Hematopoietic multipotent progenitor cell treated with erythropoietin and hydrocortisone succinate and interleukin-3 and kit ligand, for 4 days (in vitro differentiated cells): ENCODE measurements at regions not wholly inside any gene's neighbourhood (a gene's known extent, or its start where the extent isn't known, plus 50 kb on each side); places are given as distances from the start of the nearest gene placed in this dataset.
A peak's percentile ranks its signal among the peaks of the same experiment; 100 is the strongest.

Experiments used
- DNase-seq: peaks from one replicate; pipeline ENCODE4 v3.0.0-alpha.2; 2015

- no peak for DNase-seq
Measured at GRCh38 chr2:42886921-42887320, 94.5 kb upstream of the HAAO start.

DNA sequence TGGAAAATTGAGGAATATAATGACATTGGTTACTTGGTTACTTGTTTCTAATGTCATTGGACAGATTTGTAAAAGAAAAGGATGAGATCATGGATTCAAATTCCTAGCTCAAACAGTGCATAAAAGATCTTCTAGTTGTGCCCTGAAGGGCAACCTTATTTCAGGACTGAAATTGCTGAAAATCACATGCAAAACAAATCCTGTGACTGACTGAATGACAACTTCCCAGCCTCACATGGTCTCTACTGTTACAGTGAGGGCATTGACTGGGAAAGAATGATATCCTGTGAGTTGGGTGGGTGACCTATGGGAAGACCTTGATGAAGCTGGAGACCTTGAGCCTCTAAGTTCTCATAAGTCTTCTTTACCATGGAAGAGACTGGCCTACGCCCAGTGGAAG, 90.4 kb upstream of the HAAO start:
- no peak for DNase-seq

DNA sequence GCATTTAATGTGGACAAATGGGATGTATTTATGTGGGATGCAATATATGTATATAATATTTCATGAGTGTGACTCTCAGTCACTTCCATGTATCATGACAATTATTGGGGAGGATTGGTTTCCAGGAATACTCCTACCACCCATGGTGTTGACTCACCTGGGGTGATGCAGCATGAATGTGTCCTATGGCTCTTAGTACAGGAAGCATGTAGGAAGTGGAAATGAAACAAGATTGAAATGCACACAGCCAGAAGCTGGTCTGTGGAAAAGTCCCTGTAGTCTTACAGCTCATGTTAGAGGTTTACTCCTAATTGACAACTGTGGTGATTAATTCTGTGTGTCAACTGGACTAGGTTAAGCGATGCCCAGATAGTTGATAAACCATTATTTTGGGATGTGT, 89.3 kb upstream of the HAAO start:
- DNase-seq: no peak

DNA sequence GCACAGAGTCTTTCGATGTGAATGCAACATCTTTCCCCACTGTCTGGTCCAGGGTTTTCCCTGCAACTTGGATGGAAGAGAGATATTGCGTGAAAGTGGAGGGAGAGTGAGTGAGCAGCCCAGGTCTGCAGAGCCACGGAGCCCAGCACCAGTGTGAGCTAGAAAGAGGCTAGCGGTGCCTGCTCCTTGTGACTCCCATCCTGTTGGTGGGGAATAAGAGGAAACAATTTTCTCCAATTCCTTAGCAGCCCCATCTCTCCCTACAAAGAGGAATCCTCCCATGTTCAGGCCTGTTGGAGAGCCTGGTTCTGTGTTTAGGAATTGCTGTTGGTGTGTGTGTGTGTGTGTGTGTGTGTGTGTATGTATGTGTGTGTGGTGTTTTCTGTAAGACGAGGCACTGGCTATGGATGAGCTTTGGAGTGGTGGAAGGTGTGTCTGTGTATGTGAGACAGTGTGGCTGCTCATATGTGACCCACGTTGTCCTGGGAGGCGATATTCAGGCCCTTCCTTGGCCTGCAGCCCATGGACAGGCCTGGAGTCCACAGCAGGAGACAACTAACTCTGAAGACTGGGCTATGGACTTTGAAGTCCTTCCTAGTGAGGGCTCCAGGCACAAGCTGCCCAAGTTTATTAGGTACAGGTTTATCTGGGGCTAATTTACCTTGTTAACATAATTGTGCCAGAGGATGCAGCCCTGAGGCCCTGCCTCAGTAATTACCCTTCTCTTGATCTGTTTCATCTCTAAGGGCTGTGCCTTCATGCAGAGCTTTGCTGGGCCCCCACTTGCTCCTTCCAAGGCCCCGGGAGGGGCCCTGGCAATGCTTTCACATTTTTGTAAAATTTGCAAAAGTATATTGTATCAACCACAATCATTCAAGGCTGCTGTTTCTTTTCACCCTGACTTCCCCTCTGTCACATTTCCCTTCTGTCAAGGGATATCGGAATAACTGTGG, 88.6 kb upstream of the HAAO start:
- DNase-seq: no peak

- no peak for DNase-seq
Measured at GRCh38 chr2:42879913-42880737, 87.7 kb upstream of the HAAO start.

GRCh38 chr2:42879121-42879705, 86.8 kb upstream of the HAAO start:
- no peak for DNase-seq

- no peak for DNase-seq
Measured at GRCh38 chr2:42878581-42878980, 86.2 kb upstream of the HAAO start.

DNA sequence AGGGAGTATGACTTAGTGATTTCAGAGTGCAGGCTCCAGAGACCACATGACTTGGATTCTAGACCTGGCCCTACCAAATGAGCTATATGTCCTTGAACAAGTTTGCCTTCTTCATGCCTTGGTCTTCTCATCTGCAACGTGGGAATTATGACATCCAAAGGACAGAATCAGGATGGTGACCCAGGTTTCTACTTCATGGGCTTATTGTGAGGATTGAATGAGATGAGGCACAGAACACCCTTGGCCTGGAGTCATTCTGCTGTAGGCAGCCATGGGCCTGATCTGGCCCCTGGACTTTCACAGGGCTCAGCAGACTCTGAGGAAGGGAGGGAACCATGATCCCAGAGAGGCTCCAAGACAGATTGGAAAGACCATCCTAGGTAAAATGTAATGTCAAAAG, 85.6 kb upstream of the HAAO start:
- no peak for DNase-seq

DNA sequence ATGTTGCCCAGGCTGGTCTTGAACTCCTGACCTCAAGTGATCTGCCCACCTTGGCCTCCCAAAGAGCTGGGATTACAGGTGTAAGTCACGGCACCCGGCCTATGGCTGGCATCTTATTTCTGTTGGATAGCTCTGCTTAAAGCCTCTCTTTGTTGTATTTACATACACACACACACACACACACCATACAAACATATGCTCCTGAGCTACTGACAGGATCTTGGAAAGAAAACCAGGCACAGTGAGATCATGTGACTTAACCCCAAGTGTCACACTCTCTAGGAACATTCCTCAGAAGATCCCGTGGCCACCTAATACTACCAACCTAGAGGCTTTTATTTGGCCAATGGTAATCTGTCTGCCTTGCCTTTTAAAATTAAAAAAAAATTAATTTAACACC, 85.1 kb upstream of the HAAO start:
- DNase-seq: no peak

GRCh38 chr2:42876326-42876751, 84.0 kb upstream of the HAAO start:
- DNase-seq: no peak

DNA sequence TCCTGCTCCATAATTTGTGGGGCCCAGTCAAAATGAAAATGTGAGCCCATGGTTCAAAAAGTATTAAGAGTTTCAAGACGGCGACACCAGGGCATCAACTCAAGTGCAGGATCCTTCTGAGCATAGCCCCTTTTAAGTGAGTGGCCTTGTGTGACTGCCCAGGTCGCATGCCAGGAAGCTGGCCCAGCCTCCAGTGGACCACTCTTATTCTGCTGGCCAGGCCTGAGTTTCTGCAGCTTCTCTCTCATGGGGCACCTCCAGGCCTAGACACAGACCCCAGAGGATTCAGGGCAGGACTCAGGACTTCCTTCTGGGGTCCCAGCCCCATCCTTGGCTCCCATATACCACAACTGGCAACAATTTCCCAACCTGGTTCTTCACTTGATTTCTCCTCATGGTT, 83.5 kb upstream of the HAAO start:
- no peak for DNase-seq

GRCh38 chr2:42874949-42875801, 82.8 kb upstream of the HAAO start:
- no peak for DNase-seq

GRCh38 chr2:42872721-42873120, 80.3 kb upstream of the HAAO start:
- DNase-seq: peak; percentile 28

- no peak for DNase-seq
Measured at GRCh38 chr2:42871372-42871771, 79.0 kb upstream of the HAAO start.

GRCh38 chr2:42868874-42869273, 76.5 kb upstream of the HAAO start:
- peak; percentile 57 for DNase-seq

- DNase-seq: no peak
Measured at GRCh38 chr2:42868096-42868495, 75.7 kb upstream of the HAAO start.

DNA sequence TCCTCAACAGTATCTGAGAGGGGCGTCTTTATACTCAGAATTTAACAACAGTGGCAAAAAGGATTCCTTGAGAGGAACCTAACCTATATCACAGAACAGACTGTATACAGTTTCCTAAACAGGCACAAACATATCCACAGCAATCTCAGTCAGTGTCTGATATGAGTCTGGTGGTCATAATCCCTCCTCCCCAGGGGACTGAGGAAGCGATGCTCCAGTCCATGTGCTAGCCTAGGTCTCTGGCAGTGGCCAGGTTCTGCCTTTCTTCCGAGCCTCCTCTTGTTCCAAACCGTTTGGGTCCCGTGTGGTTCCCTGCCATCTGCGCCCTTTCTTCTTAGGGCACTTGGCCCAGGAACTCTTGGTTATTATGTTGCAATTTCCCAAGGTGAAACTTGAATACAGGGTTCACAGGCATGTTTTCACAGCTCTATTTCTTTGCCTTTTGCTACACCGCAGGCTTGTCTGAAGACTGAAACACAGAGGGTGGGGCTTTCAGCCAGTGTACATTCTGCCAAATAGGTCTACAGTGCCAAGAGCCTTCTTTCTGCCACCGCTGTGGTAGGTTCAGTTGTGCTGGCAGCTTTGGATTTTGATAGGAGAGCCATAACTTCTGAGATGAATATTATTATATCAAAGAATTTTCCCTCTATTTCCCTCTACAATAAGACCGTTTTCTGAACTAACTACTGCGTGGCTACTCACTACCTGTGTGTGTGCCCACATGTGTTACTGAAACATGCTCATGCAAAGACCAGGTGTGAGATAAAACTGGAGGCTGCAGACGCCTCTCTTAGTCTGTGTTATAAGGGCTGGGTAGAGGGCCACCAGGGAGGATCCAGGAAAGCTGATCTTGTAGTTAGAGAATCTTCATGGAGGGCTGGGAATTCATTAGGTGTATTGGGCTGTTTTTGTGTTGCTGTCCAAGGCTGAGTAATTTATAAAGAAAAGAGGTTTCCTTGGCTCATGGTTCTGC, 75.0 kb upstream of the HAAO start:
- no peak for DNase-seq

DNA sequence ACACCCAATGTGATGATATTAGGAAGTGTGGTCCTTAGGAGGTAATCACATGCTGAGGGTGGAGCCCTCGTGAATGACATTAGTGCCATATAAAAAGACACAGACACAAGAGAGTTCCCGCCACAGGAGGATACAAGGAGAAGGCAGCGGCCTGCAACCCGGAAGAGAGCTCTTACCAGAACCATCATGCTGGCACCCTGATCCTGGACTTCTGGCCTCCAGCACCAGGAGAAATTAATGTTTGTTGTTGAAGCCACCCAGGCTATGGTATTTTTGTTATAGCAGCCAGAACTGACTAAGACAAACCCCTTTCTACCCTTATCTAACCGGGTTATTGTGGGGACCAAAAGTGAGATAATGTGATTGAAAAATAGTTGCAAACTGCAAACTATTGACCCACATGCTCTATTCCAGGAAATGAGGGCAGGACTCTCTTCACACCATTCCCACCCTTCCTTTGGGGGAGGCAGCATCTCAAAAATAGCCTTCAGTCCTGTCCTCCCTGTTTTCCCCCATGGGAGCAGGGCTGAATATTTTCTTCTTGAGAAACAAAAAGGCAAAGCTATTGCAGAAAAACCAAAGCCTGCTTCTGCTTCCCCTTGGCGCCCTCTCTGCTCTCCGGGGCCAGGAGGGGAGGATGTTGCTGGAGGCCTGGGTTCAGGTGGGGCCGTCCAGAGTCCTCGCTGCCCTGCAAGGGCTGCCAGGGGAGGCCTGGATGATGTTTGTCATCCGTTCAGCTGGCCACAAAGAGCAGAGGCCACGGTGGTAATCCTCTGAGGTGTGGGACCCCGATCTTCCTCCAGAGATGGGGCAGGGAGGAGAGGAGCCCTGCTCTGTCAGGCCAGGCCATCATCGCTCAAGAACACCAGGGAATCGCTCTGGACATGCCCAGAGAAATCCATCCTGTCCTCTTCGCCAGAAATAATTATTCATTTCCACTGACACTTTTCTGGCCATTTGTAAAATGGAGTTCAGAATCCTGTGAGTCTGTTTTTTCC, 73.8 kb upstream of the HAAO start:
- DNase-seq: no peak

DNA sequence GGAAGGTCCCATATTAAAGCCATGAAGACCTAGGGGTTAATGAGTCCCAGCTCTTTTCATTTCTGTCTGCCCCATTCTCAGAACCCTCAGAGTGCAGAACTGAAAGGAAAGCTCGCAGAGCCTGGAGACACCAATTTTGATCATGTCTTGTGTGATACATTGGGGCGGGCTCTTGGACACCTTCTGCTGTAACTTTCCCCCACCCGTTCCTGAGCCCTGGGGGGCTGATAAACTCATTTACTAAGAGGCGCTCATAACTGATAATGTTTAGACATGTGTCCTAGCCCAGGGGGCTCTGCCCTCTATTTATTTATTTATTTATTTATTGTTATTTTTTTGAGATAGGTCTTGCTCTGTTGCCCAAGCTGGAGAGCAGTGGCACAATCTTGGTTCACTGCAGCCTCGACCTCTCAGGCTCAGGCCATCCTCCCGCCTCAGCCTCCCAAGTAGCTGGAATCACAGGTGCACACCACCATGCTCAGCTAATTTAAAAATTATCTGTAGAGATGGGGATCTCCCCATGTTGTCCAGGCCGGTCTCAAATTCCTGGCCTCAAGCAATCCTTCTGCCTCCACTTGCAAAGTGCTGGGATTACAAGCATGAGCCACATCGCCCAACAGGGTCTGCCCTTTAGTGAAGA, 72.4 kb upstream of the HAAO start:
- no peak for DNase-seq

- DNase-seq: no peak
Measured at GRCh38 chr2:42864222-42864621, 71.8 kb upstream of the HAAO start.
